ENCODE measurements at regions not wholly inside any gene's neighbourhood (a gene's known extent, or its start where the extent isn't known, plus 50 kb on each side); places are given as distances from the start of the nearest gene placed in this dataset.

DNA sequence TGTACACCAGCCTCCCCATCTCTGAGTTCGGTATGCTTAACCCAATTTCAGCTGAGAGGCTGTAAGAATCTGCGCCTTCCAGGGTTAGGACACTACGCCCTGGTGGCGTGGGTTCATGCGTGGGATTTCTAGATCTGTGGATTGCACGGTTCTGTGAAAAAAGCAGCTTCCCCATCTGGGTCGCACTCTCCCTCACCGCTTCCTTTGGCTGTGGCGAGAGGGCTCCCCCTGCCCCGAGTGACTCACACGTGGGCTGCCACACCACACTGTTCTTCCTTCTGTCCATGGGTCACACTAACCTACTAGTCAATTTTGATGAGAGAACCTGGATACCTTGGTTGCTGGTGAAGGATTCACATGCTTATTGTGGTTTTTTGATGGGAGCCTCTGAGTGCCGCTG lies 256.0 kb upstream of the MAF start:
- 72 to 84% methylated on average over 10 to 12 of the region's 12 CpGs for WGBS, 2 donors
- no peak for TF ChIP-seq POLR2A (IDR thresholded peaks at IDR 0.05)
- TF ChIP-seq, protein P1, sequence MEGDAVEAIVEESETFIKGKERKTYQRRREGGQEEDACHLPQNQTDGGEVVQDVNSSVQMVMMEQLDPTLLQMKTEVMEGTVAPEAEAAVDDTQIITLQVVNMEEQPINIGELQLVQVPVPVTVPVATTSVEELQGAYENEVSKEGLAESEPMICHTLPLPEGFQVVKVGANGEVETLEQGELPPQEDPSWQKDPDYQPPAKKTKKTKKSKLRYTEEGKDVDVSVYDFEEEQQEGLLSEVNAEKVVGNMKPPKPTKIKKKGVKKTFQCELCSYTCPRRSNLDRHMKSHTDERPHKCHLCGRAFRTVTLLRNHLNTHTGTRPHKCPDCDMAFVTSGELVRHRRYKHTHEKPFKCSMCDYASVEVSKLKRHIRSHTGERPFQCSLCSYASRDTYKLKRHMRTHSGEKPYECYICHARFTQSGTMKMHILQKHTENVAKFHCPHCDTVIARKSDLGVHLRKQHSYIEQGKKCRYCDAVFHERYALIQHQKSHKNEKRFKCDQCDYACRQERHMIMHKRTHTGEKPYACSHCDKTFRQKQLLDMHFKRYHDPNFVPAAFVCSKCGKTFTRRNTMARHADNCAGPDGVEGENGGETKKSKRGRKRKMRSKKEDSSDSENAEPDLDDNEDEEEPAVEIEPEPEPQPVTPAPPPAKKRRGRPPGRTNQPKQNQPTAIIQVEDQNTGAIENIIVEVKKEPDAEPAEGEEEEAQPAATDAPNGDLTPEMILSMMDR (IDR thresholded peaks at IDR 0.05): no peak
- no peak for DNase-seq (ENCODE audit: low spot score in 2 of 2)
- no peak overlapping the region for H3K4me3 ChIP-seq (ENCODE audit: low read depth, poor library complexity, severe bottlenecking)
- intact Hi-C loops (cut with DNase I; ENCODE audit: low total_unique reads): no loop called here

DNA sequence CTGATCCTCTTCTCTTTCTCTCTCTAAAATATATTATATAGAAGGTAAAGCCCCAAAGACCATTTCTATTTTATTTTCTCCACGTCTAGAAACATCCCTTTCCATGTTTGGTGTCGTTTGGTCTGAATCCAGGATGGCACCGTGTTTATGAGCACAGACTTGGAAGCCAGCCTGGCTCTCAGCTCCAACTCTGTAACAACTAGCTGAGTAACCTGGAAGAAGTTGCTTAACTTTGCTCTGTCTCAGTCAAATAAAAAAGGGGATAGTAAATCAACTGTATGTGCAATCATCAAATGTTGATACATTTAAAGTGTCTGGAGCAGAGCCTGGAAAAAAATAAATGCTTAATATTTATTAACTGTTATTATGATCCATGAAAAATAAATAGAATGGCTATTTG lies 249.8 kb upstream of the MAF start:
- WGBS, 2 donors: 15 to 23% methylated on average over 3 of the region's 3 CpGs
- H3K4me3 ChIP-seq (ENCODE audit: low read depth, poor library complexity, severe bottlenecking): no peak overlapping the region
- TF ChIP-seq, protein P1 (IDR thresholded peaks at IDR 0.05): no peak
- TF ChIP-seq POLR2A (IDR thresholded peaks at IDR 0.05): no peak
- DNase-seq (ENCODE audit: low spot score in 2 of 2): no peak
- intact Hi-C loops (cut with DNase I; ENCODE audit: low total_unique reads): no loop called here

DNA sequence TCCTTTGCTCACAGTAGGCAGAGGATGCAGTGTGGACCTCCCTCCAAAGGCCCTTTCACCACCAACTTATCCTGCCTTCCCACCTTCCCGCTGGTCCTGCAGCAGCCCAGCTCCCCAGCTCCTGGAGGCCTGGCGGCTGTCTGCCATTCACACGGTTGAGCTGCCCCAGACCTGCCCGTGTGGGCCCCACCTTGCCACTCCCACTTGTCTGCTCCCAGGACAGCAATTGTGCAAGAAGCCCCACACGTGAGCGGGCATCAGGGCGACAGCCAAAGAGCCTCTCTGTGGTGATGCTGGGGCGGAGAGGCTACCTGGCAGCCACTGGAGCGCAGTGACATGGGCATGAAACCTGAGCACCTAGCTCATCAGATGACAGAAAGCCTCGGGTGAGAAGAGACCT lies 248.6 kb upstream of the MAF start:
- no peak for TF ChIP-seq POLR2A (IDR thresholded peaks at IDR 0.05)
- TF ChIP-seq, protein P1 (IDR thresholded peaks at IDR 0.05): no peak
- H3K4me3 ChIP-seq (ENCODE audit: low read depth, poor library complexity, severe bottlenecking): no peak overlapping the region
- peak; percentile 49 to 88 for DNase-seq (ENCODE audit: low spot score in 2 of 2)
- intact Hi-C loops (cut with DNase I; ENCODE audit: low total_unique reads): no loop called here
- WGBS, 2 donors: 47 to 61% methylated on average over 10 of the region's 10 CpGs

DNA sequence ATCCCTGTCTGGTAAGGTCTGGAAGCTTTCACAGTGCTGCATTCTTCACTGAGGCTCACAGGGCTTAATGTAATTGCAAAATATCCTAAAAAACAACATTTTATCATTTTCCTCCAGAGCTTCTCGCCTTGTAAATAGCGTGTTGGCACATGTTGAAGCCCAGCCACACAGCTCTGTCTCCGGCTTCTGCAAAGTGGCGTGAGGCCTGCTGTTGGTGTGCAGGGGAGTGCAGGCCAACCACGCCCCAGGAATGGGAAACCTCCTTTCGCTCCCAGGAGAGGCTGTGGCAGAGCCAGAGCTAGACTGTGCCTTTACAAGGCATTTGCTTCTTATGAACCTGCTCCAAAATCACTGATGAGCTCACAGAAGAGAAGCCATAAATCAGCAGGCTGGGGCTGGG lies 248.2 kb upstream of the MAF start:
- WGBS, 2 donors: 47 to 54% methylated on average over 6 of the region's 6 CpGs
- intact Hi-C loops (cut with DNase I; ENCODE audit: low total_unique reads): no loop called here
- DNase-seq (ENCODE audit: low spot score in 2 of 2): no peak
- no peak for TF ChIP-seq POLR2A (IDR thresholded peaks at IDR 0.05)
- TF ChIP-seq, protein P1 (IDR thresholded peaks at IDR 0.05): no peak
- no peak overlapping the region for H3K4me3 ChIP-seq (ENCODE audit: low read depth, poor library complexity, severe bottlenecking)

DNA sequence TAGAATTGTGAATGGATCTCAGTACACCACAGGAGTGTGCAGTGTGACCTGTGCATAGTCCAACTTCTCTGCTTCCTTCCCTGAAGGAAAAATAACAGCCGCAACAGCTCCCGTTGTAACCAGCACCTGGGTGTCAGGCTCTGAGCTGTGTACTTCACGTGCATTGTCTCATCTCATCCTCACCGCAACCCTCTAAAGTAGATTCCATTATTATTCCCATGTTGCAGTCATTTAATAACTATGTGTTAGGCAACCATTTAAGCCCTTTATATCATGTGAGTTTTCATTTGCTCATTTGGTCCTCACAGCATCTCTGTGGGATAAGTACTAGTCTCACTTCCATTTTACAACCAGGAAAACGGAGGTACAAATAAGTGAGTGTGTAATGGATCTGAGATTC lies 247.0 kb upstream of the MAF start:
- no peak overlapping the region for H3K4me3 ChIP-seq (ENCODE audit: low read depth, poor library complexity, severe bottlenecking)
- 47 to 49% methylated on average over 5 of the region's 5 CpGs for WGBS, 2 donors
- TF ChIP-seq, protein P1 (IDR thresholded peaks at IDR 0.05): no peak
- no peak for TF ChIP-seq POLR2A (IDR thresholded peaks at IDR 0.05)
- DNase-seq (ENCODE audit: low spot score in 2 of 2): no peak
- intact Hi-C loops (cut with DNase I; ENCODE audit: low total_unique reads): no loop called here

DNA sequence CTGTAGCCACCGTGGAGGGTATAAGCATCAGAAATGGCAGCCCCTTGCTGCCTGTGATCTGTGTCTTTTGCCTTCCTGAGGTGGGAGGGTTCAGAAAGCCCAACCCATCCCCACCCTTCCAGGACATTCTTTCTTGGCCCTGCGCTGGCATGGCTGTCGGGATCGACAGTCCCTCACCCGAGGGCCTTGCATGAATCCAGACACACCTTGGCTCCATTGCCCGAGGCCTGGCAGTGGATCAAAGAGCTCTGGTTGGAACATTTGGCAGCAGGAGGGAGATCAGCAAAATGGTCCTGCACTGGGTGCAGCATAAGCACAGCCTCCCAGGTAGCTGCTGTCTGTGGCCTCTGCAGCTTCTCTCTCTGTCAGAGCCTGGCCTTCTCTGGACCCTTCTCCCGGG lies 246.6 kb upstream of the MAF start:
- WGBS, 2 donors: 60 to 72% methylated on average over 6 to 7 of the region's 7 CpGs
- TF ChIP-seq POLR2A (IDR thresholded peaks at IDR 0.05): no peak
- TF ChIP-seq, protein P1 (IDR thresholded peaks at IDR 0.05): no peak
- H3K4me3 ChIP-seq (ENCODE audit: low read depth, poor library complexity, severe bottlenecking): no peak overlapping the region
- intact Hi-C loops (cut with DNase I; ENCODE audit: low total_unique reads): no loop called here
- DNase-seq (ENCODE audit: low spot score in 2 of 2): no peak

All from lower leg skin (tissue), 4 donors.